ENCODE measurements at regions not wholly inside any gene's neighbourhood (a gene's known extent, or its start where the extent isn't known, plus 50 kb on each side); places are given as distances from the start of the nearest gene placed in this dataset.
"Not testable (repeated sequence)": the region's sequence is repeated elsewhere in the genome, so short reads cannot be mapped to it uniquely, and the experiment has no call there.

- H3K9me3 ChIP-seq: no peaks in the 10 kb centered on the region
- H3K4me3 ChIP-seq: no peak overlapping the region
- in situ Hi-C loops (cut with MboI; ENCODE audit: low sequenced_read_pairs): no loop called here
- no peak for DNase-seq (ENCODE audit: low spot score in 2 of 2)
- H3K4me1 ChIP-seq: no peaks in the 10 kb centered on the region
- no peaks in the 10 kb centered on the region; the same call in 1 of the 2 replicates for H3K27me3 ChIP-seq (ENCODE audit: low read depth)
- no peaks in the 10 kb centered on the region for H3K36me3 ChIP-seq (replicated peaks)
Measured at GRCh38 chr3:26100176-26100575, 310.3 kb downstream of the OXSM start.

DNA sequence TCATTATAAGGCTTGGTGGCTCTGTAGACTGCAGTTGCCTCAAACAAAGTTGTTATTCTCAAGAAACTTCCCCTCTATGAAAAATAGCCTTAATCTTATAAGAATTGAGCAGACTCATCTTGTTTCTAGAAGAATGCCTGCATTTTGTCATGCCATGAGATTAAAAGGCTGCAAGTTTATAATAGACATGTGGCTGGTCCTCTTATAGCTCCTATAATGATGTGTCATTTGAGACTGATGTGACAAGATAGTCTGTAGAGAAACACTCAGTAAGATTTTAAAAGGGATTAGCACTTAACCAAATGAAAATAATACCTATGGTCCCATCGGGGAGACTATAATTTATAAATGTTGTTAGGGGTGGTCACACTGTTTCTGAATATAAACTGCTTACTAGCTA lies 312.5 kb downstream of the OXSM start:
- no peaks in the 10 kb centered on the region; the same call in 1 of the 2 replicates for H3K27me3 ChIP-seq (ENCODE audit: low read depth)
- no peak for DNase-seq (ENCODE audit: low spot score in 2 of 2)
- no peaks in the 10 kb centered on the region for H3K36me3 ChIP-seq (replicated peaks)
- in situ Hi-C loops (cut with MboI; ENCODE audit: low sequenced_read_pairs): no loop called here
- no peaks in the 10 kb centered on the region for H3K4me1 ChIP-seq
- H3K4me3 ChIP-seq: no peak overlapping the region
- no peaks in the 10 kb centered on the region for H3K9me3 ChIP-seq

- Histone ChIP-seq H3K27me3 (ENCODE audit: low read depth) (no peaks in the 10 kb centered on the region; the same call in 1 of the 2 replicates), H3K36me3 (replicated peaks) (no peaks in the 10 kb centered on the region), H3K4me1 (no peaks in the 10 kb centered on the region), H3K4me3 (no peak overlapping the region), H3K9me3 (no peaks in the 10 kb centered on the region)
- in situ Hi-C loops (cut with MboI; ENCODE audit: low sequenced_read_pairs): no loop called here
- DNase-seq (ENCODE audit: low spot score in 2 of 2): no peak
Measured at GRCh38 chr3:26104851-26105251, 315.0 kb downstream of the OXSM start.

GRCh38 chr3:26105261-26105660 lies 315.4 kb downstream of the OXSM start:
- no peaks in the 10 kb centered on the region for H3K4me1 ChIP-seq

GRCh38 chr3:26106228-26106627 lies 316.3 kb downstream of the OXSM start:
- no peaks in the 10 kb centered on the region for H3K27me3 ChIP-seq (ENCODE audit: low read depth)
- no peak for DNase-seq (ENCODE audit: low spot score in 2 of 2)
- in situ Hi-C loops (cut with MboI; ENCODE audit: low sequenced_read_pairs): no loop called here
- H3K36me3 ChIP-seq (replicated peaks): no peaks in the 10 kb centered on the region
- H3K4me3 ChIP-seq: no peak overlapping the region
- no peaks in the 10 kb centered on the region for H3K9me3 ChIP-seq
- no peaks in the 10 kb centered on the region for H3K4me1 ChIP-seq

More at GRCh38 chr3:26105261-26105660, 315.4 kb downstream of the OXSM start:
- DNase-seq (ENCODE audit: low spot score in 2 of 2): no peak
- Histone ChIP-seq H3K27me3 (ENCODE audit: low read depth) (no peaks in the 10 kb centered on the region; the same call in 1 of the 2 replicates), H3K4me3 (no peak overlapping the region), H3K9me3 (no peaks in the 10 kb centered on the region), H3K36me3 (replicated peaks) (no peaks in the 10 kb centered on the region)
- in situ Hi-C loops (cut with MboI; ENCODE audit: low sequenced_read_pairs): no loop called here

- Histone ChIP-seq H3K4me3 (no peak overlapping the region), H3K9me3 (no peaks in the 10 kb centered on the region), H3K36me3 (replicated peaks) (no peaks in the 10 kb centered on the region), H3K4me1 (no peaks in the 10 kb centered on the region), H3K27me3 (ENCODE audit: low read depth) (no peaks in the 10 kb centered on the region)
- DNase-seq (ENCODE audit: low spot score in 2 of 2): no peak
- in situ Hi-C loops (cut with MboI; ENCODE audit: low sequenced_read_pairs): no loop called here
Measured at GRCh38 chr3:26108846-26109489, 319.1 kb downstream of the OXSM start.

DNA sequence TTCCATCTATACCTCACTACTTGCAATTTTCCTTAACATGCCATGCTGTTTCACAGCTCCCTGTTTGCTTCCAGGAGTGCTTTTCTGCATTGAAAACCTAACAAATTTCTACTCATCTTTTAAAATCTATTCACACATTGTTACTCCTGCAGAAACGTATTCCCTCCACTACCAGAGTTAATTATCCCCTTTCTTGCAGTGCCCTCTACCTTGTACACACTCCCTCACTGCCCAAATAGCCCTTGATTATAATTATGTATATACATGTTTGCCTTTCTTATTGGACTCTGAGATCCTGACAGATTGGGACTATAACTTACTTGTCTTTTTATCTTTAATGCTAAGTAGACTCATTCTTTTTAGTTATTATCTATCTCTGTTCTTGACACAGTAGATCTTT lies 325.0 kb downstream of the OXSM start:
- no peak overlapping the region for H3K4me3 ChIP-seq
- DNase-seq (ENCODE audit: low spot score in 2 of 2): no peak
- no peaks in the 10 kb centered on the region for H3K27me3 ChIP-seq (ENCODE audit: low read depth)
- in situ Hi-C loops (cut with MboI; ENCODE audit: low sequenced_read_pairs): no loop called here
- no peaks in the 10 kb centered on the region for H3K4me1 ChIP-seq
- H3K9me3 ChIP-seq: no peaks in the 10 kb centered on the region
- H3K36me3 ChIP-seq (replicated peaks): no peaks in the 10 kb centered on the region

GRCh38 chr3:26118165-26118564 lies 328.3 kb downstream of the OXSM start:
- DNase-seq (ENCODE audit: low spot score in 2 of 2): peak; percentile 24 to 28
- Histone ChIP-seq H3K27me3 (ENCODE audit: low read depth) (no peaks in the 10 kb centered on the region), H3K9me3 (no peaks in the 10 kb centered on the region), H3K4me1 (no peaks in the 10 kb centered on the region), H3K36me3 (replicated peaks) (no peaks in the 10 kb centered on the region), H3K4me3 (no peak overlapping the region)
- in situ Hi-C loops (cut with MboI; ENCODE audit: low sequenced_read_pairs): no loop called here

GRCh38 chr3:26132942-26133341 lies 343.1 kb downstream of the OXSM start:
- Histone ChIP-seq H3K27me3 (ENCODE audit: low read depth) (no peaks in the 10 kb centered on the region), H3K4me1 (no peaks in the 10 kb centered on the region), H3K4me3 (no peak overlapping the region), H3K36me3 (replicated peaks) (no peaks in the 10 kb centered on the region), H3K9me3 (no peaks in the 10 kb centered on the region)
- in situ Hi-C loops (cut with MboI; ENCODE audit: low sequenced_read_pairs): no loop called here
- no peak for DNase-seq (ENCODE audit: low spot score in 2 of 2)

DNA sequence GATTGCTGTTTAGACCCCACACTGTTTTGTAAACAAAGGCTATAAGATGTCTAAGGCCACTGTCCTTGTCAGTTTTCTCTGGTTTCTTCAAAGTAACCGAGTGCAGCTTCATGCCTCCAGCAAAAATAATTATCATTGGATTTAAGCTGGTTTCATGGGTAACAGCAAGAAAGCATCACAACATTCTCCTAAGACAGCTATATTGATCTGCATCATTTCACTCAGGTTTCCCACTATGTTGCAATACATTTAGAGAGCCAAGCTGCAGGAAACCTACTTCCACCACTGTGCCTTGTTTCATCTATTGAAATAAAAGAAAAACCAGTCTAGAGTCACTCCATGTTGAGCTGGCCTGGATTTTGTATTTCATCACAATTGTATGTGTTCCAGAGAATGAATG lies 351.4 kb downstream of the OXSM start:
- no peak for DNase-seq (ENCODE audit: low spot score in 2 of 2)
- H3K4me1 ChIP-seq: no peaks in the 10 kb centered on the region
- H3K9me3 ChIP-seq: no peaks in the 10 kb centered on the region
- in situ Hi-C loops (cut with MboI; ENCODE audit: low sequenced_read_pairs): no loop called here
- H3K4me3 ChIP-seq: no peak overlapping the region
- no peaks in the 10 kb centered on the region for H3K27me3 ChIP-seq (ENCODE audit: low read depth)
- no peaks in the 10 kb centered on the region for H3K36me3 ChIP-seq (replicated peaks)

GRCh38 chr3:26145769-26146168 lies 355.9 kb downstream of the OXSM start:
- in situ Hi-C loops (cut with MboI; ENCODE audit: low sequenced_read_pairs): no loop called here
- no peak for DNase-seq (ENCODE audit: low spot score in 2 of 2)
- Histone ChIP-seq H3K36me3 (replicated peaks) (no peaks in the 10 kb centered on the region), H3K9me3 (no peaks in the 10 kb centered on the region), H3K4me1 (no peaks in the 10 kb centered on the region), H3K4me3 (no peak overlapping the region), H3K27me3 (ENCODE audit: low read depth) (no peaks in the 10 kb centered on the region)

DNA sequence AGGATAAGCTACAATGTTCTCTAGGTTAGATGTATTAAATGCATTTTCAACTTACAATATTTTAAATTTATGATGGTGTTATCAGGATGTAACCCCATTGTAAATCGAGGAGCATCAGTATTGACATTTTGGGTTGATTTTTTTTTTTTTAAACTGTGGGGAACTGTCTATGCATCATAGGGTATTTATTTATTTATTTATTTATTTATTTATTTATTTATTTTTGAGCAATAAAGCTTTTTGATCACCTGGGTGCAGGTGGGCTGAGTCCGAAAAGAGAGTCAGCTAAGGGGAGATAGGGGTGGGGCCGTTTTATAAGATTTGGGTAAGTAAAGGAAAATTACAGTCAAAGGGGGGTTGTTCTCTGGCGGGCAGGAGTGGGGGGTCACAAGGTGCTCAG lies 367.5 kb downstream of the OXSM start:
- H3K9me3 ChIP-seq; DNase-seq (ENCODE audit: low spot score in 2 of 2); in situ Hi-C loops (cut with MboI; ENCODE audit: low sequenced_read_pairs); H3K4me3 ChIP-seq; H3K36me3 ChIP-seq (replicated peaks); H3K27me3 ChIP-seq (ENCODE audit: low read depth); H3K4me1 ChIP-seq: not testable (repeated sequence)

DNA sequence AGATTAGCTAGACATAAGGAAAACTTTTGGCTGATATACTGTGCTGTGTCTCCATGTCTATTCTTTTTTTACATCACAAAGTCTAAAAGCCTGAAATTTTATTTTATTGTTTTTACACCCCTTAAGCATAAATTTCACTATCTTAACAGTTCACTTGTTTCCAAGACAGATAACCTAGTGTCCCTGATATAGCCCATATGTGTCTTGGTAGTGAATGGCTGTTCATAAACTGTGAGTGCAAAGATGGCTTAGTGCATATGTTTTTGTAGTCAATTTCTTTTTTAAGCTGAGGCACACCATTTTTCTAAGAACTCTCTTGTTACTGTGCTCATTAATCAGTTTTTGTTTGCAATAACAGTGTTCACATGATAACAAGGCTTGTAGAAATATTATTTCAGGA lies 381.1 kb downstream of the OXSM start:
- Histone ChIP-seq H3K27me3 (ENCODE audit: low read depth) (no peaks in the 10 kb centered on the region), H3K36me3 (replicated peaks) (no peaks in the 10 kb centered on the region), H3K4me1 (no peaks in the 10 kb centered on the region), H3K9me3 (no peaks in the 10 kb centered on the region), H3K4me3 (no peak overlapping the region)
- DNase-seq (ENCODE audit: low spot score in 2 of 2): no peak
- in situ Hi-C loops (cut with MboI; ENCODE audit: low sequenced_read_pairs): no loop called here

GRCh38 chr3:26191556-26191955 lies 401.7 kb downstream of the OXSM start:
- Histone ChIP-seq H3K4me3 (no peak overlapping the region), H3K27me3 (ENCODE audit: low read depth) (no peaks in the 10 kb centered on the region), H3K9me3 (peaks cover 2% of the 10 kb centered on the region; the same call in 1 of the 2 replicates), H3K4me1 (no peaks in the 10 kb centered on the region), H3K36me3 (replicated peaks) (no peaks in the 10 kb centered on the region)
- DNase-seq (ENCODE audit: low spot score in 2 of 2): no peak
- in situ Hi-C loops (cut with MboI; ENCODE audit: low sequenced_read_pairs): no loop called here

DNA sequence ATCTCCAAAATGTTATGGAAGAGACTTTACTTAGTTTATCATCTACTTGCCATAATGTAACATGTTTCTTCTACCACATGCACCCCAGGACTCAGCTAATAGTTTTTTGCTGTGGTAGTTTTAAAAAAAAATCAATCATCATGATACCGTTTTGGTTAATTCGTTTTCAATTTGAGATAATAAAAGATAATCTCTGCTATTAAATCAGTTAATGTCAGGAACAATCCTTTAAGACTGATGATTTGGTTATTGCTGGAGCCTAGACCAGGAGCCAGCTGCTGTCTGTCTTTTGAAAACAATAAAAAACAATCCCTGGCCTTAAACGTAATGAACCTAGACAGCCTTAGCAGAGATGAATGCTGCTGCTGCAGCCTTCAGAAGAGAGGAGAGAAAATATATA lies 403.7 kb downstream of the OXSM start:
- Histone ChIP-seq H3K4me3 (no peak overlapping the region), H3K4me1 (no peaks in the 10 kb centered on the region), H3K36me3 (replicated peaks) (no peaks in the 10 kb centered on the region), H3K9me3 (peaks cover 2% of the 10 kb centered on the region; the same call in 1 of the 2 replicates), H3K27me3 (ENCODE audit: low read depth) (peaks cover 2% of the 10 kb centered on the region; the same call in 1 of the 2 replicates)
- in situ Hi-C loops (cut with MboI; ENCODE audit: low sequenced_read_pairs): no loop called here
- no peak for DNase-seq (ENCODE audit: low spot score in 2 of 2)

Data from HAP-1 (cell line).